HEK293 (cell line): ENCODE measurements at regions not wholly inside any gene's neighbourhood (a gene's known extent, or its start where the extent isn't known, plus 50 kb on each side); places are given as distances from the start of the nearest gene placed in this dataset.

Experiments
- CTCF ChIP-seq: fragments of 450-650 bp; formaldehyde crosslinking; IDR thresholded peaks from 2 replicates; pipeline ENCODE4 v1.5.1; 2016; ENCODE audit warnings: missing biosample characterization, missing genetic modification characterization
- KLF9 ChIP-seq: fragments of 450-650 bp; formaldehyde crosslinking; IDR thresholded peaks from 2 replicates; pipeline ENCODE4 v1.5.1; 2016; ENCODE audit warnings: missing biosample characterization, missing genetic modification characterization, low read depth
- TCF7L2 ChIP-seq: IDR thresholded peaks from 2 replicates; pipeline ENCODE4 v1.6.1; 2011; ENCODE audit warnings: low read depth, mild to moderate bottlenecking, inconsistent platforms, low read length, moderate library complexity, borderline replicate concordance
- TRIM28 ChIP-seq: IDR thresholded peaks from 2 replicates; pipeline ENCODE4 v1.6.1; 2011; ENCODE audit warnings: low read length, control low read depth, borderline replicate concordance
- ZBTB44 ChIP-seq: fragments of 450-650 bp; IDR thresholded peaks from 2 replicates; pipeline ENCODE4 v1.5.1; 2018; ENCODE audit warnings: missing biosample characterization, mild to moderate bottlenecking, missing genetic modification characterization
- ZEB2 ChIP-seq: fragments of 450-650 bp; formaldehyde crosslinking; IDR thresholded peaks from 2 replicates; pipeline ENCODE4 v1.5.1; 2016; ENCODE audit warnings: missing biosample characterization, missing genetic modification characterization
- ZNF175 ChIP-seq: fragments of 450-650 bp; formaldehyde crosslinking; IDR thresholded peaks from 2 replicates; pipeline ENCODE4 v1.5.1; 2016; ENCODE audit warnings: missing biosample characterization, missing genetic modification characterization
- ZNF18 ChIP-seq: fragments of 450-650 bp; formaldehyde crosslinking; IDR thresholded peaks from 2 replicates; pipeline ENCODE4 v1.5.1; 2016; ENCODE audit warnings: missing biosample characterization, missing genetic modification characterization
- ZNF24 ChIP-seq: fragments of 450-650 bp; formaldehyde crosslinking; IDR thresholded peaks from 2 replicates; pipeline ENCODE4 v1.5.1; 2016; ENCODE audit warnings: missing biosample characterization, missing genetic modification characterization
- ZNF292 ChIP-seq: fragments of 450-650 bp; formaldehyde crosslinking; IDR thresholded peaks from 2 replicates; pipeline ENCODE4 v1.5.1; 2016; ENCODE audit warnings: low read depth, missing biosample characterization, missing genetic modification characterization, borderline replicate concordance
- ZNF324 ChIP-seq: fragments of 450-650 bp; formaldehyde crosslinking; IDR thresholded peaks from 2 replicates; pipeline ENCODE4 v1.5.1; 2016; ENCODE audit warnings: missing biosample characterization, missing genetic modification characterization
- ZNF530 ChIP-seq: fragments of 450-650 bp; formaldehyde crosslinking; IDR thresholded peaks from 2 replicates; pipeline ENCODE4 v1.5.1; 2016; ENCODE audit warnings: low read depth, missing biosample characterization, missing genetic modification characterization
- ZNF660 ChIP-seq: fragments of 450-650 bp; IDR thresholded peaks from 2 replicates; pipeline ENCODE4 v1.5.1; 2018; ENCODE audit warnings: missing biosample characterization, mild to moderate bottlenecking, missing genetic modification characterization
- ZSCAN18 ChIP-seq: fragments of 450-650 bp; formaldehyde crosslinking; IDR thresholded peaks from 2 replicates; pipeline ENCODE4 v1.5.1; 2016; ENCODE audit warnings: missing biosample characterization, missing genetic modification characterization

- TF ChIP-seq ZNF175 (tag by site-specific recombination), result no peak
- TF ChIP-seq ZNF324 (tag by site-specific recombination), result no peak
- TF ChIP-seq ZNF292 (tag by site-specific recombination), result no peak
- no peak for TF ChIP-seq CTCF (tag by site-specific recombination)
- TF ChIP-seq KLF9 (tag by site-specific recombination), result no peak
- no peak for TF ChIP-seq ZNF530
- no peak for TF ChIP-seq ZNF18
- TF ChIP-seq ZNF660 (tag by site-specific recombination), result no peak
- TF ChIP-seq ZNF24 (tag by site-specific recombination), result no peak
- TF ChIP-seq ZSCAN18 (tag by site-specific recombination), result no peak
- no peak for TF ChIP-seq ZBTB44 (tag by site-specific recombination)
- TF ChIP-seq TRIM28, result no peak
- no peak for TF ChIP-seq TCF7L2
- no peak for TF ChIP-seq ZEB2
These were observed 769.0 kb upstream of the NR2F2 start for GRCh38 chr15:95561463-95561862.
